GM12878 (cell line): ENCODE measurements at regions not wholly inside any gene's neighbourhood (a gene's known extent, or its start where the extent isn't known, plus 50 kb on each side); places are given as distances from the start of the nearest gene placed in this dataset.
A peak's percentile ranks its signal among the peaks of the same experiment; 100 is the strongest.

Source experiments
- ATAC-seq: fragments of 200-7000 bp; cut with Tn5 transposase; 3 replicates; pipeline ENCODE4 v1.9.1; 2020; ENCODE audit warnings: mild to moderate bottlenecking, moderate library complexity
- BruUV-seq: library from RNA; stranded (reverse); fragments of 400-500 nt; replicated peaks from 2 replicates; lab custom pipeline; 2021; lab: Mats Ljungman, UMichigan
- CTCF ChIA-PET: fragments of 300-600 bp; sonication (Branson Sonifier 250); formaldehyde crosslinking; extraction: SDS; loops from one replicate; lab custom pipeline; 2021; ENCODE audit warnings: inconsistent platforms; lab: Yijun Ruan, JAX
- POLR2A ChIA-PET: fragments of 350-600 bp; formaldehyde crosslinking; extraction: SDS; loops from one replicate; lab custom pipeline; 2021; ENCODE audit warnings: inconsistent platforms; lab: Charles Lee
- RAD21 ChIA-PET: fragments of 300-600 bp; sonication (Branson Sonifier 250); formaldehyde crosslinking; loops from one replicate; lab custom pipeline; 2023; ENCODE audit warnings: antibody characterized with exemption; ENCODE audit not compliant: unreplicated experiment; lab: Charles Lee
- SMC1A ChIA-PET: fragments of 300-600 bp; sonication (Branson Sonifier 250); formaldehyde crosslinking; loops from one replicate; lab custom pipeline; 2023; ENCODE audit not compliant: unreplicated experiment, uncharacterized antibody; lab: Charles Lee
- DNase-seq: peaks from one replicate; pipeline ENCODE4 v3.0.0-alpha.2; 2011; ENCODE audit warnings: low read depth, low spot score
- FAIRE-seq: peaks from 3 replicates; lab custom pipeline; 2011; peaks lifted over from hg19 to GRCh38; lab: Jason Lieb, UNC
- H2AFZ ChIP-seq: 2 replicates; pipeline ENCODE4 v1.6.0; 2011; ENCODE audit warnings: low read depth, low read length, control low read depth; ENCODE audit not compliant: control insufficient read depth
- H3K27ac ChIP-seq: 2 replicates; pipeline ENCODE4 v1.5.1; 2011; ENCODE audit warnings: control low read depth; ENCODE audit not compliant: control insufficient read depth, insufficient read depth
- H3K27me3 ChIP-seq, 2 experiments: replicated peaks in 1 of 2; 2 replicates each; pipeline versions ENCODE4 v1.6.0 to v1.6.1; 2011; ENCODE audit warnings: low read length in 1 of 2; ENCODE audit not compliant: control insufficient read depth in 2 of 2, insufficient read depth in 2 of 2
- H3K36me3 ChIP-seq, 2 experiments: 2 replicates each; pipeline ENCODE4 v1.5.1; 2011; ENCODE audit warnings: low read length in 1 of 2; ENCODE audit not compliant: control insufficient read depth in 2 of 2, insufficient read depth in 2 of 2
- H3K4me1 ChIP-seq: 2 replicates; pipeline ENCODE4 v1.6.1; 2011; ENCODE audit warnings: mild to moderate bottlenecking, low read length, moderate library complexity, mixed read lengths; ENCODE audit not compliant: control insufficient read depth, insufficient read depth
- H3K4me2 ChIP-seq: 2 replicates; pipeline ENCODE4 v1.6.0; 2011; ENCODE audit warnings: control low read depth; ENCODE audit not compliant: control insufficient read depth, insufficient read depth
- H3K4me3 ChIP-seq: fragments of 200-600 bp; sonication (generic); 2 replicates; pipeline ENCODE4 v1.5.1; 2016
- H3K79me2 ChIP-seq: 2 replicates; pipeline ENCODE4 v1.6.0; 2011; ENCODE audit warnings: low read length; ENCODE audit not compliant: control insufficient read depth, insufficient read depth
- H3K9ac ChIP-seq: 2 replicates; pipeline ENCODE4 v1.8.0; 2011; ENCODE audit warnings: low read length, control low read depth, mixed read lengths; ENCODE audit not compliant: control insufficient read depth, insufficient read depth
- H3K9me3 ChIP-seq: replicated peaks from 3 replicates; pipeline ENCODE4 v1.5.1; 2011; ENCODE audit warnings: mild to moderate bottlenecking, low read length; ENCODE audit not compliant: control insufficient read depth, insufficient read depth
- H4K20me1 ChIP-seq: 2 replicates; pipeline ENCODE4 v1.6.0; 2011; ENCODE audit not compliant: control insufficient read depth, insufficient read depth
- BMI1 ChIP-seq: fragments of 450-650 bp; IDR thresholded peaks from 2 replicates; pipeline ENCODE4 v1.6.1; 2016; ENCODE audit warnings: mild to moderate bottlenecking, moderate library complexity, borderline replicate concordance
- CBX5 ChIP-seq: sonication (generic); IDR thresholded peaks from 2 replicates; pipeline ENCODE4 v1.6.1; 2016; ENCODE audit warnings: low read depth, moderate library complexity, mild to moderate bottlenecking, inconsistent platforms
- FOXM1 ChIP-seq: IDR thresholded peaks from 2 replicates; pipeline ENCODE4 v1.6.1; 2012; ENCODE audit warnings: low read depth, mild to moderate bottlenecking, inconsistent platforms, low read length, moderate library complexity
- MYB ChIP-seq: fragments of 150-350 bp; IDR thresholded peaks from 2 replicates; pipeline ENCODE4 v1.6.1; 2014; ENCODE audit warnings: mild to moderate bottlenecking, low read depth, low read length, borderline replicate concordance
- SIX5 ChIP-seq: IDR thresholded peaks from 2 replicates; pipeline ENCODE4 v1.6.1; 2011; ENCODE audit warnings: mild to moderate bottlenecking, low read depth, low read length, moderate library complexity; ENCODE audit not compliant: severe bottlenecking
- YY1 ChIP-seq: IDR thresholded peaks from 2 replicates; pipeline ENCODE4 v1.6.1; 2011; ENCODE audit warnings: low read depth, mild to moderate bottlenecking, low read length
- ZNF622 ChIP-seq: fragments of 450-650 bp; IDR thresholded peaks from 2 replicates; pipeline ENCODE4 v1.6.1; 2017; ENCODE audit warnings: mild to moderate bottlenecking, inconsistent platforms
- WGBS: methylation state at CpG from one replicate; pipeline ENCODE4 v1.1.6; 2016; ENCODE audit warnings: low lambda C conversion rate; ENCODE audit not compliant: insufficient replicate concordance, insufficient coverage; ENCODE audit errors: missing lambda C conversion rate; 5-methylcytosine and 5-hydroxymethylcytosine counted together
- in situ Hi-C: fragments of 300-500 bp; cut with MboI; formaldehyde crosslinking; loops from 9 replicates; pipeline ENCODE4 v1.14.3; 2018; ENCODE audit warnings: mixed read lengths
- intact Hi-C: fragments of 100-400 bp; cut with micrococcal nuclease; formaldehyde crosslinking; loops from one replicate; pipeline ENCODE4 v1.14.2; 2022; ENCODE audit not compliant: unreplicated experiment
- TF ChIP-seq, protein P1 (sequence below): IDR thresholded peaks from 2 replicates; pipeline ENCODE4 v1.6.1; 2012; ENCODE audit warnings: mild to moderate bottlenecking, low read depth, low read length
- TF ChIP-seq, protein P2 (sequence below): IDR thresholded peaks from 2 replicates; pipeline ENCODE4 v1.6.1; 2012; ENCODE audit warnings: low read depth, low read length, improper control_type of control experiment
- TF ChIP-seq, protein P3 (sequence below): IDR thresholded peaks from 2 replicates; pipeline ENCODE4 v1.6.1; 2011; ENCODE audit warnings: low read depth, low read length, improper control_type of control experiment, borderline replicate concordance
- TF ChIP-seq, protein P4 (sequence below): IDR thresholded peaks from 2 replicates; pipeline ENCODE4 v1.6.1; 2011; ENCODE audit warnings: borderline replicate concordance, low read depth, mild to moderate bottlenecking, moderate library complexity, mixed read lengths, low read length; ENCODE audit not compliant: insufficient read depth; ENCODE audit errors: extremely low read length

DNA sequence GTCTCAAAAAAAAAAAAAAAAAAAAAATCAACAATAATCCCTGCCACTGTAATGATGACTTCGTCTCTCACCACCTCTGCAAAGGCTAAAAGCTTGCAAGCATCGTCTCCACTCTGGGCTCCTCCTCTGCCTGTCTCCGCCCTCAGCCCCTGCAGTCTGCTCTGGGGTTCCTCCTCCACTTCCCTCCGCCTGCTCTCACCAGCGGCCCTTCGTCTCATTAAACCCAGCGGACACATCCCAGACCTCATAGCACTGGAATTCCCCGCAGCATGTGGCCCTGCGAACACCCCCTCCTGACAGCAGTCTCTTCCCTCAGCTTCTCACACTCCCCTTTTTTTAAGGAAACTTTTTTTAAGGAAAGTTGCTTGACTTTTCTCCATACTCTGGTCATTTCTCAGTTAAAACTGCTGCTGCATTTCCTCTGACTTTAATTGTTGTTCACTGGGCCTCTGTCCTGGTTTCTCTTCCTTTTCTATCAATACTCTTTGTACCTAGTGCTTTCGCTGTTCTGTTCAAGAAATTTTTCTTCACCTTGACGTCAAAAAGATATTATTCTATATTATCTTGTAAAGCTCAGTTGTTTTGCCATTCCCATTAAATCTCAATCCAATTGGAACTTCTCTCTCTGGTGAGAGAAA lies 70.9 kb upstream of the PLEKHG1 start:
- no peaks in the 10 kb centered on the region for H3K9me3 ChIP-seq
- FAIRE-seq = no peak
- ChIA-PET POLR2A (no interaction called here), CTCF (no interaction called here), SMC1A (interaction anchor here (0.9 kb wide), 1 partner anchor 133 kb away, joined by 3 read pairs; no protein-coding TSS in a partner anchor), RAD21 (no interaction called here)
- H3K4me1 ChIP-seq = no peaks in the 10 kb centered on the region
- no peak overlapping the region for H3K4me3 ChIP-seq
- no peaks in the 10 kb centered on the region for H4K20me1 ChIP-seq
- no peak overlapping the region for H3K9ac ChIP-seq
- H2AFZ ChIP-seq = no peak overlapping the region
- ATAC-seq = peak; percentile 84
- TF ChIP-seq SIX5 = no peak
- in situ Hi-C loops = no loop called here
- no peak overlapping the region for H3K27ac ChIP-seq
- H3K36me3 ChIP-seq = no peaks in the 10 kb centered on the region
- no peaks in the 10 kb centered on the region; a peak in 2 of 4 replicates for H3K27me3 ChIP-seq
- intact Hi-C loops = no loop called here
- WGBS = 34% methylated on average over 11 of the region's 11 CpGs
- H3K79me2 ChIP-seq = no peaks in the 10 kb centered on the region
- no peak overlapping the region for H3K4me2 ChIP-seq
- no TSS peak for BruUV-seq
- DNase-seq = no peak

DNA sequence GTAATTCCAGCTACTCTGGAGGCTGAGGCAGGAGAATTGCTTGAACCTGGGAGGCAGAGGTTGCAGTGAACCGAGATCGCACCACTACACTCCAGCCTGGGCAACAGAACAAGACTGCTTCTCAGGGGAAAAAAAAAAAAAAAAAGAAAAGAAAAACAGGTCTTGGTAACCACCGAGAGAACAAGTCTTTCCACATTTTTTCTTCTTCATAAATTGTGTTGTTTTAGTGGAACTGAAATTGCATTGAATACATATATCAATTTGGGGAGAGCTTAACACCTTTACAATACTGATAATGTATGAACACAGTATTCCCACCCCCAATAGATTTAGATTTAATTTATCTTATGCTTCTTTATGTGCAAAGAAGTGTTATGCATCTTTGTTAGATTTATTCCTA lies 70.0 kb upstream of the PLEKHG1 start:
- ATAC-seq = no peak
- intact Hi-C loops = no loop called here
- Histone ChIP-seq H3K27ac (no peak overlapping the region), H3K9me3 (no peaks in the 10 kb centered on the region), H3K4me3 (no peak overlapping the region), H3K4me1 (no peaks in the 10 kb centered on the region), H3K36me3 (no peaks in the 10 kb centered on the region), H4K20me1 (no peaks in the 10 kb centered on the region), H3K4me2 (no peak overlapping the region), H3K27me3 (no peaks in the 10 kb centered on the region; a peak in 2 of 4 replicates), H3K79me2 (no peaks in the 10 kb centered on the region), H3K9ac (no peak overlapping the region), H2AFZ (no peak overlapping the region)
- FAIRE-seq = no peak
- ChIA-PET CTCF (interaction anchor here (1.3 kb wide), 1 partner anchor 112 kb away, joined by 4 read pairs; no protein-coding TSS in a partner anchor), SMC1A (interaction anchor here (0.6 to 0.9 kb wide), 2 partner anchors 111 to 134 kb away, joined by 3 read pairs; no protein-coding TSS in a partner anchor), RAD21 (no interaction called here), POLR2A (no interaction called here)
- 52% methylated on average over 3 of the region's 3 CpGs for WGBS
- no peak for DNase-seq
- no TSS peak for BruUV-seq
- in situ Hi-C loops = no loop called here
- TF ChIP-seq SIX5 = no peak
- TF ChIP-seq, protein P1, sequence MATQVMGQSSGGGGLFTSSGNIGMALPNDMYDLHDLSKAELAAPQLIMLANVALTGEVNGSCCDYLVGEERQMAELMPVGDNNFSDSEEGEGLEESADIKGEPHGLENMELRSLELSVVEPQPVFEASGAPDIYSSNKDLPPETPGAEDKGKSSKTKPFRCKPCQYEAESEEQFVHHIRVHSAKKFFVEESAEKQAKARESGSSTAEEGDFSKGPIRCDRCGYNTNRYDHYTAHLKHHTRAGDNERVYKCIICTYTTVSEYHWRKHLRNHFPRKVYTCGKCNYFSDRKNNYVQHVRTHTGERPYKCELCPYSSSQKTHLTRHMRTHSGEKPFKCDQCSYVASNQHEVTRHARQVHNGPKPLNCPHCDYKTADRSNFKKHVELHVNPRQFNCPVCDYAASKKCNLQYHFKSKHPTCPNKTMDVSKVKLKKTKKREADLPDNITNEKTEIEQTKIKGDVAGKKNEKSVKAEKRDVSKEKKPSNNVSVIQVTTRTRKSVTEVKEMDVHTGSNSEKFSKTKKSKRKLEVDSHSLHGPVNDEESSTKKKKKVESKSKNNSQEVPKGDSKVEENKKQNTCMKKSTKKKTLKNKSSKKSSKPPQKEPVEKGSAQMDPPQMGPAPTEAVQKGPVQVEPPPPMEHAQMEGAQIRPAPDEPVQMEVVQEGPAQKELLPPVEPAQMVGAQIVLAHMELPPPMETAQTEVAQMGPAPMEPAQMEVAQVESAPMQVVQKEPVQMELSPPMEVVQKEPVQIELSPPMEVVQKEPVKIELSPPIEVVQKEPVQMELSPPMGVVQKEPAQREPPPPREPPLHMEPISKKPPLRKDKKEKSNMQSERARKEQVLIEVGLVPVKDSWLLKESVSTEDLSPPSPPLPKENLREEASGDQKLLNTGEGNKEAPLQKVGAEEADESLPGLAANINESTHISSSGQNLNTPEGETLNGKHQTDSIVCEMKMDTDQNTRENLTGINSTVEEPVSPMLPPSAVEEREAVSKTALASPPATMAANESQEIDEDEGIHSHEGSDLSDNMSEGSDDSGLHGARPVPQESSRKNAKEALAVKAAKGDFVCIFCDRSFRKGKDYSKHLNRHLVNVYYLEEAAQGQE = no peak
- TF ChIP-seq, protein P2, sequence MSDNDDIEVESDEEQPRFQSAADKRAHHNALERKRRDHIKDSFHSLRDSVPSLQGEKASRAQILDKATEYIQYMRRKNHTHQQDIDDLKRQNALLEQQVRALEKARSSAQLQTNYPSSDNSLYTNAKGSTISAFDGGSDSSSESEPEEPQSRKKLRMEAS = no peak
- TF ChIP-seq BMI1 = no peak
- TF ChIP-seq MYB = no peak
- TF ChIP-seq, protein P3, sequence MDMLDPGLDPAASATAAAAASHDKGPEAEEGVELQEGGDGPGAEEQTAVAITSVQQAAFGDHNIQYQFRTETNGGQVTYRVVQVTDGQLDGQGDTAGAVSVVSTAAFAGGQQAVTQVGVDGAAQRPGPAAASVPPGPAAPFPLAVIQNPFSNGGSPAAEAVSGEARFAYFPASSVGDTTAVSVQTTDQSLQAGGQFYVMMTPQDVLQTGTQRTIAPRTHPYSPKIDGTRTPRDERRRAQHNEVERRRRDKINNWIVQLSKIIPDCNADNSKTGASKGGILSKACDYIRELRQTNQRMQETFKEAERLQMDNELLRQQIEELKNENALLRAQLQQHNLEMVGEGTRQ = no peak
- TF ChIP-seq, protein P4, sequence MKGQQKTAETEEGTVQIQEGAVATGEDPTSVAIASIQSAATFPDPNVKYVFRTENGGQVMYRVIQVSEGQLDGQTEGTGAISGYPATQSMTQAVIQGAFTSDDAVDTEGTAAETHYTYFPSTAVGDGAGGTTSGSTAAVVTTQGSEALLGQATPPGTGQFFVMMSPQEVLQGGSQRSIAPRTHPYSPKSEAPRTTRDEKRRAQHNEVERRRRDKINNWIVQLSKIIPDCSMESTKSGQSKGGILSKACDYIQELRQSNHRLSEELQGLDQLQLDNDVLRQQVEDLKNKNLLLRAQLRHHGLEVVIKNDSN = no peak
- TF ChIP-seq YY1 = no peak
- no peak for TF ChIP-seq ZNF622
- no peak for TF ChIP-seq FOXM1
- TF ChIP-seq CBX5 = no peak
